Esophagus mucosa (tissue), 1 donor: ENCODE measurements at regions not wholly inside any gene's neighbourhood (a gene's known extent, or its start where the extent isn't known, plus 50 kb on each side); places are given as distances from the start of the nearest gene placed in this dataset.
"Not testable (repeated sequence)": the region's sequence is repeated elsewhere in the genome, so short reads cannot be mapped to it uniquely, and the experiment has no call there.

Experiments used
- ATAC-seq: fragments of 200-7000 bp; cut with Tn5 transposase; one replicate; pipeline ENCODE4 v1.9.1; 2020
- donor health status: DM: yes; HTN: yes; CAD: no.

GRCh38 chr9:135277219-135278201 lies 190.0 kb downstream of the OLFM1 start:
- no peak for ATAC-seq

GRCh38 chr9:135278586-135278985 lies 191.1 kb downstream of the OLFM1 start:
- no peak for ATAC-seq

GRCh38 chr9:135279385-135279784 lies 191.9 kb downstream of the OLFM1 start:
- ATAC-seq: no peak

- ATAC-seq: no peak
Observed at GRCh38 chr9:135279834-135280393, 192.4 kb downstream of the OLFM1 start.

GRCh38 chr9:135280666-135281065 lies 193.2 kb downstream of the OLFM1 start:
- no peak for ATAC-seq

GRCh38 chr9:135281151-135281550 lies 193.7 kb downstream of the OLFM1 start:
- ATAC-seq: no peak

GRCh38 chr9:135281791-135282737 lies 194.6 kb downstream of the OLFM1 start:
- peak; percentile 81 for ATAC-seq

- ATAC-seq: no peak
Observed at GRCh38 chr9:135282808-135283207, 195.3 kb downstream of the OLFM1 start.

GRCh38 chr9:135283671-135284070 lies 195.9 kb upstream of the PPP1R26 start:
- no peak for ATAC-seq

- no peak for ATAC-seq
Observed at GRCh38 chr9:135284386-135285134, 195.0 kb upstream of the PPP1R26 start.

- ATAC-seq: not testable (repeated sequence)
Observed at GRCh38 chr9:135286187-135286925, 193.2 kb upstream of the PPP1R26 start.

- ATAC-seq: no peak
Observed at GRCh38 chr9:135286961-135287360, 192.6 kb upstream of the PPP1R26 start.

- ATAC-seq: no peak
Observed at GRCh38 chr9:135287627-135288026, 192.0 kb upstream of the PPP1R26 start.

GRCh38 chr9:135288054-135288453 lies 191.5 kb upstream of the PPP1R26 start:
- ATAC-seq: no peak

- ATAC-seq: peak; percentile 38
Observed at GRCh38 chr9:135289081-135289491, 190.5 kb upstream of the PPP1R26 start.

- ATAC-seq: no peak
Observed at GRCh38 chr9:135290086-135290485, 189.5 kb upstream of the PPP1R26 start.

GRCh38 chr9:135290566-135290965 lies 189.0 kb upstream of the PPP1R26 start:
- ATAC-seq: no peak

- ATAC-seq: no peak
Observed at GRCh38 chr9:135291165-135291564, 188.4 kb upstream of the PPP1R26 start.

- ATAC-seq: no peak
Observed at GRCh38 chr9:135294836-135295235, 184.7 kb upstream of the PPP1R26 start.

GRCh38 chr9:135295551-135296300 lies 183.9 kb upstream of the PPP1R26 start:
- ATAC-seq: no peak
